BE2C (cell line): ENCODE measurements at regions not wholly inside any gene's neighbourhood (a gene's known extent, or its start where the extent isn't known, plus 50 kb on each side); places are given as distances from the start of the nearest gene placed in this dataset.

ENCODE experiments used
- DNase-seq: peaks from one replicate; pipeline ENCODE4 v3.0.0-alpha.2; 2020
- H3K27me3 ChIP-seq: fragments of 250-450 bp; sonication (Bioruptor Pico); 2 replicates; pipeline ENCODE4 v1.5.1; 2020; ENCODE audit warnings: mild to moderate bottlenecking
- H3K36me3 ChIP-seq: fragments of 250-450 bp; sonication (Bioruptor Pico); 2 replicates; pipeline ENCODE4 v1.5.1; 2020; ENCODE audit warnings: mild to moderate bottlenecking
- H3K4me1 ChIP-seq: fragments of 250-450 bp; sonication (Bioruptor Pico); 2 replicates; pipeline ENCODE4 v1.5.1; 2020
- H3K4me3 ChIP-seq: 2 replicates; pipeline ENCODE4 v1.5.1; 2011; ENCODE audit warnings: low read depth, low read length
- H3K9me3 ChIP-seq: fragments of 250-450 bp; sonication (Bioruptor Pico); 2 replicates; pipeline ENCODE4 v1.5.1; 2020
- TF ChIP-seq, protein P1 (sequence below): IDR thresholded peaks from 2 replicates; pipeline ENCODE4 v1.5.1; 2012; ENCODE audit warnings: mild to moderate bottlenecking, low read depth, low read length

DNA sequence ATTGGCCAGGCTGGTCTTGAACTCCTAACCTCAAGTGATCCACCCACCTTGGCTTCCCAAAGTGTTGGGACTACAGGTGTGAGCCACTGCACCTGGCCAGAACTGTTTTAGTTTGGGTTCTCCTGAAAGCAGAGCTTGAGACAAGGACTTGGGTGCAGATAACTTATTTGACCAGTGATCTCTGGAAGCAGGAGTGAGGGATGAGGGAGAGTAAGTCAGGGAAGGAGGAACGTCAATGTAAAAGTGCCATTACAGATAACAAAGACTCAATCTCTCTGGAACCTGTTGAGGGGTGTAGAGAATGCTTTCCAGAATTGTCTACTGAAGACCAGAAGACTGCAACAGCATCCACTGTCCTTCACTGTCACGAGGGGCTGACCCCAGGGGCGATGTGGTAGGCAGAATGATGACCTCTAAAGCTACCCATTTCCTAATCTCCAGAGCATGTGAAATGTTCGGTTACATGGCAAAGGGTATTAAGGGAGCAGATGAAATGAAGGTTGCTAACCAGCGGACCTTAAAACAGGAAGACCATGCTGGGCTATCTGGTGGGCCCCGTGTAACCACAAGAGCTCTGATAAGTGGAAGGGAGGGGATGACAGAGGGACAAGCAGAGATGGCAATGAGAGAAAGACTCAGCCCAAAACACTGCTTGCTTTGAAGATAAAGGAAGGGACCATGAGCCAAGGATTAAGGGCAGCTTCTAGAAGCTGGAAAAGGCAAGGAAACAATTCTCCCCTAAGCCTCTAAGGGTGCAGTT lies 207.8 kb downstream of the RBM19 start:
- no peak for DNase-seq

DNA sequence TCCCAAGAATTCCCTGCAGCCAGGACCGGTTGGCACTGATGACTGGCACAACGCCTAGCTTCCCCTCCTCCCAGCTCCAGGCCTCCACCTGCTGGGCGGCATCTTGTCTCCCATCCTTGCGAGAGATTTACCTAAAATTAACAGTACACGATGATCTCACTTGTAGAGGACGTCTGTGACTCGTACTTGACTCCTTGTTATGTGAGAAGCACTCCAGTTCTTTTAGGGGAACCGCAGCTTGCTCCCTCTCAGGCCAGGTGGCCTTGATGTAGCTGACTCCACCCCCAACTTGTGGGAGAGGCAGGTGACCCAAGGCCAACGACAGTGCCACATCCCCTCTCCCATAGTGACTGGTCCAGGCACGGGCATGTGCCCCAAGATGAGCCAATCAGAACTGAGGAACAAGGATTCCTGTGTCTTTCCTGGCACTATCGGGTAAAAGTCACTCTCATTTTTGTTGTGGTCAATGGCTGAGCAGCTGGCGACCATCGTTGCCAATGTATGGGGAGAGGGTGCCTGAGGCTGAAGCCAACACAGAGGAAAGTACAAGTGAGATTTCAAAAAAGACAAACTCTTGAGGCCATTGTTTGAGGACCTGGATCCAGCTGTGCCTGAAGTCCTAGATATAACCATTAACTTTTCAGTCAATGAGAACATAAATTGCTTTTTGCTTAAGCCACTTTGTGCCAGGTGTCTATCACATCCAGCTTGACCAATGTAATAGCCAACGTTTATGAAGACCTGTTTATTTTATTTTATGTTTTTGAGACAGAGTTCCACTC lies 208.7 kb downstream of the RBM19 start:
- no peak for DNase-seq
- H3K4me1 ChIP-seq, result no peaks in the 10 kb centered on the region
- peaks cover 3% of the 10 kb centered on the region; the same call in 1 of the 2 replicates for H3K27me3 ChIP-seq
- no peak overlapping the region for H3K4me3 ChIP-seq
- H3K9me3 ChIP-seq, result no peaks in the 10 kb centered on the region
- TF ChIP-seq, protein P1, sequence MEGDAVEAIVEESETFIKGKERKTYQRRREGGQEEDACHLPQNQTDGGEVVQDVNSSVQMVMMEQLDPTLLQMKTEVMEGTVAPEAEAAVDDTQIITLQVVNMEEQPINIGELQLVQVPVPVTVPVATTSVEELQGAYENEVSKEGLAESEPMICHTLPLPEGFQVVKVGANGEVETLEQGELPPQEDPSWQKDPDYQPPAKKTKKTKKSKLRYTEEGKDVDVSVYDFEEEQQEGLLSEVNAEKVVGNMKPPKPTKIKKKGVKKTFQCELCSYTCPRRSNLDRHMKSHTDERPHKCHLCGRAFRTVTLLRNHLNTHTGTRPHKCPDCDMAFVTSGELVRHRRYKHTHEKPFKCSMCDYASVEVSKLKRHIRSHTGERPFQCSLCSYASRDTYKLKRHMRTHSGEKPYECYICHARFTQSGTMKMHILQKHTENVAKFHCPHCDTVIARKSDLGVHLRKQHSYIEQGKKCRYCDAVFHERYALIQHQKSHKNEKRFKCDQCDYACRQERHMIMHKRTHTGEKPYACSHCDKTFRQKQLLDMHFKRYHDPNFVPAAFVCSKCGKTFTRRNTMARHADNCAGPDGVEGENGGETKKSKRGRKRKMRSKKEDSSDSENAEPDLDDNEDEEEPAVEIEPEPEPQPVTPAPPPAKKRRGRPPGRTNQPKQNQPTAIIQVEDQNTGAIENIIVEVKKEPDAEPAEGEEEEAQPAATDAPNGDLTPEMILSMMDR, result no peak
- H3K36me3 ChIP-seq, result peaks cover 3% of the 10 kb centered on the region; the same call in 1 of the 2 replicates

More for the DNA sequence above, 207.8 kb downstream of the RBM19 start:
- TF ChIP-seq, protein P1, result no peak
- no peaks in the 10 kb centered on the region for H3K9me3 ChIP-seq
- H3K4me1 ChIP-seq, result peaks cover 5% of the 10 kb centered on the region
- peaks cover 3% of the 10 kb centered on the region; the same call in 1 of the 2 replicates for H3K27me3 ChIP-seq
- peaks cover 3% of the 10 kb centered on the region; the same call in 1 of the 2 replicates for H3K36me3 ChIP-seq
- no peak overlapping the region for H3K4me3 ChIP-seq

DNA sequence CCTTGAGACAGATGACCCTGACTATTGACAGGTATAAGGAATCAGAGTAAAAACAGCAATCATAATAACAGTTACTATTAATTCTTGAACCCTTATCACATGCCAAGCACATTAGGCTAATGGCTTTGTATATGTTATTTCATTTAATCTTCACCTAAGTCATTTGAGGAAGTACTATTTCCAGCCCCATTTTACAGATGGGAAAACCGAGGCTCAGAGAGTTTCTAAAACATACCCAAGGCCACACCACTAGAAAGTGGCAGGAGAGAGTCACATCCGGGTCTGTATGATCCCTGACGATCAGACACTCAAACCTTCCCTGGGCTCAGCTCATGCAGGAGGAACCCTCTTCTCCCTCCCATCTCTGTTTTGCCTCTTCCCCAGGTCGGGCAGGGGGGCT lies 209.5 kb downstream of the RBM19 start:
- Histone ChIP-seq H3K36me3 (peaks cover 3% of the 10 kb centered on the region; the same call in 1 of the 2 replicates), H3K9me3 (no peaks in the 10 kb centered on the region), H3K4me1 (no peaks in the 10 kb centered on the region), H3K4me3 (no peak overlapping the region), H3K27me3 (no peaks in the 10 kb centered on the region)
- no peak for DNase-seq
- TF ChIP-seq, protein P1, result no peak

DNA sequence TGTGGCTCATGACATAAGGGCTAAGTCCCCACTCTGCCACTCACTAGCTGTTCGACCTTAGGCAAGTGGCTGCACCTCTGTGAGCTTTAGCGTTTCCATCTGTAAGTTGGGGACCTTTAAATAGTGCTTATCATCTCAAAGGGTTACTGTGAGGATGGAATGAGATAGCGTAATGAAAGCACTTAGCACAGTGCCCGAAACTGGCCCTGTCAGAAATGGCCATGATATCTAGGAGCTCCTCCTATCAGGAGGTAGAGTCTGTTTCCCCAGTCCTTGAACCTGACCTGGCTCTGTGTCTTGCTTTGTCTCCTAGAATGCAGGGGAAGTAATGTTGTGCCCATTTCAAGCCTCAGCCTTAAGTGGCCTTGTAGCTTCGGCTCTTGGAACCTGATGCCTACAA lies 211.0 kb downstream of the RBM19 start:
- no peak for DNase-seq
- H3K9me3 ChIP-seq, result no peaks in the 10 kb centered on the region
- H3K27me3 ChIP-seq, result no peaks in the 10 kb centered on the region
- H3K4me1 ChIP-seq, result no peaks in the 10 kb centered on the region
- TF ChIP-seq, protein P1, result no peak
- H3K4me3 ChIP-seq, result no peak overlapping the region
- H3K36me3 ChIP-seq, result peaks cover 3% of the 10 kb centered on the region; the same call in 1 of the 2 replicates

DNA sequence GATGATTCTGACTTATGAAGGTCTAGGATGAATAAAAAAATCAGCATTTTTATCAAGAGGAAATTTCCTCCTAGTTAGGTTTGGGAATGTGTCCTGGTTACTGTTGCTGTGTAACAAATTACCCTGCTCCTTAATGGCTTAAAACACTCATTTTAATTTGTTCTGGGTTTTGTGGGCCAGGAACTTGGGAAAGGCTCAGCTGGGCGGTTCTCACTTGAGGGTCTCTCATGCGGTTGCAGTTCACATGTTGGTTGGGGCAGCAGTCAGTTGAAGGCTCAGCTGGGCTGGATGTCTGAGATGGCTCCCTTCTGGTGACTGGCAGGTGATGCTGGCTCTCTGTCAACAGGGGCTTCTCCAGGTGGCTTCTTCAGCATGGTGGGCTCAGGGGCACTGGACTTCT lies 214.6 kb downstream of the RBM19 start:
- no peaks in the 10 kb centered on the region for H3K9me3 ChIP-seq

More for the DNA sequence above, 214.6 kb downstream of the RBM19 start:
- H3K4me1 ChIP-seq, result no peaks in the 10 kb centered on the region
- H3K36me3 ChIP-seq, result no peaks in the 10 kb centered on the region
- no peak overlapping the region for H3K4me3 ChIP-seq
- DNase-seq, result no peak
- H3K27me3 ChIP-seq, result no peaks in the 10 kb centered on the region
- TF ChIP-seq, protein P1, result no peak
